ENCODE measurements at regions not wholly inside any gene's neighbourhood (a gene's known extent, or its start where the extent isn't known, plus 50 kb on each side); places are given as distances from the start of the nearest gene placed in this dataset.

- Histone ChIP-seq H4K20me1 (ENCODE audit: control insufficient read depth, insufficient read depth, insufficient read length) (no peaks in the 10 kb centered on the region), H3K79me1 (ENCODE audit: insufficient read depth, low read depth, low read length, poor library complexity, severe bottlenecking) (no peaks in the 10 kb centered on the region), H3K79me2 (ENCODE audit: insufficient read depth, low read length) (no peaks in the 10 kb centered on the region), H2BK20ac (ENCODE audit: low read depth, low read length, poor library complexity, severe bottlenecking) (no peak overlapping the region), H2AK5ac (ENCODE audit: insufficient read length, low read length) (no peak overlapping the region), H3K4me1 (ENCODE audit: insufficient read depth, low read length) (no peaks in the 10 kb centered on the region), H3K18ac (ENCODE audit: insufficient read length, low read depth, low read length) (no peak overlapping the region), H3K56ac (ENCODE audit: insufficient read length, low read depth, low read length) (no peak overlapping the region), H3T11ph (ENCODE audit: low read length) (no peak overlapping the region), H3K4me2 (ENCODE audit: insufficient read depth, insufficient read length, low read length) (no peak overlapping the region), H3K9me3 (ENCODE audit: control insufficient read depth, low read depth, low read length) (no peaks in the 10 kb centered on the region), H2BK15ac (ENCODE audit: low read depth, low read length) (no peak overlapping the region), H2BK5ac (ENCODE audit: insufficient read length, low read length) (no peak overlapping the region), H3K14ac (ENCODE audit: insufficient read depth, low read length) (no peak overlapping the region), H4K91ac (ENCODE audit: insufficient read length, low read depth, low read length) (no peak overlapping the region), H3K23ac (ENCODE audit: insufficient read length, low read depth, low read length) (no peak overlapping the region), H3K23me2 (ENCODE audit: insufficient read length, low read depth, low read length, poor library complexity, severe bottlenecking) (no peaks in the 10 kb centered on the region), H2AFZ (ENCODE audit: low read length) (no peak overlapping the region), H2BK12ac (ENCODE audit: insufficient read length, low read depth, low read length) (no peak overlapping the region), H3K9ac (ENCODE audit: extremely low read depth, insufficient read length, low read length) (no peak overlapping the region), H3K27me3 (ENCODE audit: insufficient read depth, low read length) (no peaks in the 10 kb centered on the region), H3K4ac (ENCODE audit: low read depth, low read length) (no peak overlapping the region), H4K5ac (ENCODE audit: insufficient read length, low read depth, low read length) (no peak overlapping the region), H4K8ac (replicated peaks; ENCODE audit: insufficient read length, low read depth, low read length) (no peak overlapping the region), H3K27ac (ENCODE audit: insufficient read length, low read depth, low read length) (no peak overlapping the region), H2BK120ac (ENCODE audit: low read depth, low read length, poor library complexity, severe bottlenecking) (no peak overlapping the region)
- H3K27ac Mint-ChIP-seq: no peak overlapping the region
- no CpG with 5 or more reads among the region's 1 CpG for WGBS (ENCODE audit: extremely low coverage, insufficient read length, low lambda C conversion rate)
- H3K4me3 Mint-ChIP-seq: no peak overlapping the region
- H3K4me1 Mint-ChIP-seq: no peaks in the 10 kb centered on the region
- TF ChIP-seq, protein P1, sequence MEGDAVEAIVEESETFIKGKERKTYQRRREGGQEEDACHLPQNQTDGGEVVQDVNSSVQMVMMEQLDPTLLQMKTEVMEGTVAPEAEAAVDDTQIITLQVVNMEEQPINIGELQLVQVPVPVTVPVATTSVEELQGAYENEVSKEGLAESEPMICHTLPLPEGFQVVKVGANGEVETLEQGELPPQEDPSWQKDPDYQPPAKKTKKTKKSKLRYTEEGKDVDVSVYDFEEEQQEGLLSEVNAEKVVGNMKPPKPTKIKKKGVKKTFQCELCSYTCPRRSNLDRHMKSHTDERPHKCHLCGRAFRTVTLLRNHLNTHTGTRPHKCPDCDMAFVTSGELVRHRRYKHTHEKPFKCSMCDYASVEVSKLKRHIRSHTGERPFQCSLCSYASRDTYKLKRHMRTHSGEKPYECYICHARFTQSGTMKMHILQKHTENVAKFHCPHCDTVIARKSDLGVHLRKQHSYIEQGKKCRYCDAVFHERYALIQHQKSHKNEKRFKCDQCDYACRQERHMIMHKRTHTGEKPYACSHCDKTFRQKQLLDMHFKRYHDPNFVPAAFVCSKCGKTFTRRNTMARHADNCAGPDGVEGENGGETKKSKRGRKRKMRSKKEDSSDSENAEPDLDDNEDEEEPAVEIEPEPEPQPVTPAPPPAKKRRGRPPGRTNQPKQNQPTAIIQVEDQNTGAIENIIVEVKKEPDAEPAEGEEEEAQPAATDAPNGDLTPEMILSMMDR (conservative IDR thresholded peaks at IDR 0.05): no peak
- H3K36me3 Mint-ChIP-seq (ENCODE audit: insufficient read depth in 1 of 3, low read depth in 3 of 3): no peaks in the 10 kb centered on the region
- DNase-seq: no peak
- H3K9me3 Mint-ChIP-seq: peaks cover 0 to 3% of the 10 kb centered on the region in 2 experiments; a peak in 2 of 5 replicates
- no peaks in the 10 kb centered on the region for H3K27me3 Mint-ChIP-seq (ENCODE audit: low read depth)
These were observed 167.4 kb upstream of the PRMT6 start for GRCh38 chr1:106889059-106889458.

All from H9 (cell line).